HepG2 (cell line): ENCODE measurements at regions not wholly inside any gene's neighbourhood (a gene's known extent, or its start where the extent isn't known, plus 50 kb on each side); places are given as distances from the start of the nearest gene placed in this dataset.

ENCODE experiments used
- ATAC-seq: fragments of 200-7000 bp; cut with Tn5 transposase; 3 replicates; pipeline ENCODE4 v1.9.1; 2020; ENCODE audit warnings: mild to moderate bottlenecking, moderate library complexity
- BruUV-seq: library from RNA; stranded (reverse); fragments of 400-500 nt; replicated peaks from 2 replicates; lab custom pipeline; 2021; lab: Mats Ljungman, UMichigan
- CTCF ChIA-PET: fragments of 300-600 bp; formaldehyde crosslinking; extraction: SDS; loops from one replicate; lab custom pipeline; 2021; ENCODE audit warnings: low total read pairs, inconsistent platforms, low intra/inter-chr PET ratio; lab: Yijun Ruan, JAX
- POLR2A ChIA-PET: fragments of 350-600 bp; sonication (Branson Sonifier 250); formaldehyde crosslinking; loops from one replicate; lab custom pipeline; 2020; ENCODE audit warnings: antibody characterized with exemption, inconsistent platforms; lab: Yijun Ruan, JAX
- DNase-seq: peaks from one replicate; pipeline ENCODE4 v3.0.0-alpha.2; 2015; ENCODE audit warnings: low spot score
- FAIRE-seq: peaks from 3 replicates; lab custom pipeline; 2011; peaks lifted over from hg19 to GRCh38; lab: Jason Lieb, UNC
- H2AFZ ChIP-seq: one replicate; pipeline ENCODE4 v1.6.1; 2011; ENCODE audit warnings: low read length, inconsistent platforms
- H3K27ac ChIP-seq: fragments of 300-600 bp; 3 replicates; pipeline ENCODE4 v1.8.0; 2011; ENCODE audit warnings: mixed run types, mild to moderate bottlenecking, mixed read lengths, low read length, inconsistent platforms; ENCODE audit not compliant: insufficient read depth; ENCODE audit errors: extremely low read length
- H3K27me3 ChIP-seq, 2 experiments: fragments of 200-600 bp in 1 of 2; 2 replicates in 1 of 2; 3 replicates in 1 of 2; pipeline versions ENCODE4 v1.6.0 to v1.8.0; 2011; ENCODE audit warnings: low read length in 2 of 2, mild to moderate bottlenecking in 2 of 2, moderate library complexity in 2 of 2, inconsistent platforms in 1 of 2; ENCODE audit not compliant: insufficient read depth in 2 of 2, control insufficient read depth in 1 of 2
- H3K36me3 ChIP-seq, 2 experiments: fragments of 200-600 bp in 1 of 2; replicated peaks in 1 of 2; 2 replicates in 1 of 2; 3 replicates in 1 of 2; pipeline versions ENCODE4 v1.5.1 to v1.8.0; 2011; ENCODE audit warnings: low read length in 2 of 2, inconsistent platforms in 1 of 2; ENCODE audit not compliant: insufficient read depth in 2 of 2, control insufficient read depth in 1 of 2
- H3K4me1 ChIP-seq: 2 replicates; pipeline ENCODE4 v1.5.1; 2012; ENCODE audit warnings: low read length, inconsistent platforms; ENCODE audit not compliant: insufficient read depth
- H3K4me2 ChIP-seq: 2 replicates; pipeline ENCODE4 v1.6.0; 2011; ENCODE audit warnings: low read depth, low read length, inconsistent platforms
- H3K4me3 ChIP-seq, 3 experiments: fragments of 200-600 bp in 1 of 3; sonication (generic), shearing (Covaris generic) in 1 of 3; replicated peaks in 1 of 3; 2 replicates each; pipeline ENCODE4 v1.5.1; 2011 to 2016; ENCODE audit warnings: low read length in 3 of 3, inconsistent platforms in 2 of 3, low read depth in 2 of 3, mild to moderate bottlenecking in 2 of 3, control low read depth in 1 of 3, mixed read lengths in 1 of 3; ENCODE audit not compliant: insufficient read depth in 1 of 3
- H3K79me2 ChIP-seq: one replicate; pipeline ENCODE4 v1.6.1; 2011; ENCODE audit warnings: low read length, inconsistent platforms; ENCODE audit not compliant: insufficient read depth
- H3K9ac ChIP-seq: 2 replicates; pipeline ENCODE4 v1.6.0; 2011; ENCODE audit warnings: mild to moderate bottlenecking, low read depth, low read length, inconsistent platforms; ENCODE audit not compliant: insufficient read depth
- H3K9me3 ChIP-seq: 2 replicates; pipeline ENCODE4 v1.5.1; 2012; ENCODE audit warnings: mild to moderate bottlenecking, low read length
- H4K20me1 ChIP-seq: 2 replicates; pipeline ENCODE4 v1.6.0; 2011; ENCODE audit warnings: inconsistent platforms, mild to moderate bottlenecking, low read length, moderate library complexity; ENCODE audit not compliant: insufficient read depth
- BCL6 ChIP-seq: IDR thresholded peaks from 2 replicates; pipeline ENCODE4 v1.6.1; 2016; ENCODE audit warnings: missing genetic modification reagents, missing compliant biosample characterization
- NAIF1 ChIP-seq: sonication (generic); formaldehyde crosslinking; IDR thresholded peaks from 2 replicates; pipeline ENCODE4 v1.5.0; 2020; ENCODE audit warnings: mild to moderate bottlenecking, missing genetic modification reagents, borderline replicate concordance
- TEF ChIP-seq: sonication (generic); formaldehyde crosslinking; IDR thresholded peaks from 2 replicates; pipeline ENCODE4 v1.5.0; 2020; ENCODE audit warnings: missing genetic modification reagents
- XBP1 ChIP-seq: sonication (generic); formaldehyde crosslinking; IDR thresholded peaks from 2 replicates; pipeline ENCODE4 v1.5.0; 2020; ENCODE audit warnings: missing genetic modification reagents
- ZBTB1 ChIP-seq: sonication (generic); formaldehyde crosslinking; IDR thresholded peaks from 2 replicates; pipeline ENCODE4 v1.4.0; 2020; ENCODE audit warnings: missing genetic modification reagents, borderline replicate concordance
- ZBTB21 ChIP-seq: sonication (generic); formaldehyde crosslinking; IDR thresholded peaks from 2 replicates; pipeline ENCODE4 v1.4.0; 2020; ENCODE audit warnings: missing genetic modification reagents
- ZFY ChIP-seq: sonication (generic); formaldehyde crosslinking; IDR thresholded peaks from 2 replicates; pipeline ENCODE4 v1.4.0; 2020; ENCODE audit warnings: missing genetic modification reagents
- ZGPAT ChIP-seq: IDR thresholded peaks from 2 replicates; pipeline ENCODE4 v1.6.1; 2016; ENCODE audit warnings: mild to moderate bottlenecking
- ZNF367 ChIP-seq: sonication (generic); formaldehyde crosslinking; IDR thresholded peaks from 2 replicates; pipeline ENCODE4 v1.4.0; 2020; ENCODE audit warnings: missing genetic modification reagents, borderline replicate concordance
- ZNF800 ChIP-seq: sonication (generic); formaldehyde crosslinking; IDR thresholded peaks from 2 replicates; pipeline ENCODE4 v1.4.0; 2020; ENCODE audit warnings: missing genetic modification reagents
- WGBS: methylation state at CpG from one replicate; pipeline ENCODE4 v1.1.6; 2017; ENCODE audit warnings: low lambda C conversion rate; 5-methylcytosine and 5-hydroxymethylcytosine counted together
- in situ Hi-C: cut with HindIII; loops from 2 replicates; pipeline ENCODE4 v1.10.0; 2017; ENCODE audit warnings: low pct_unique_long_range_greater_than_20kb; ENCODE audit not compliant: extremely low pct_ligation_motif_present
- intact Hi-C: fragments of 100-400 bp; cut with micrococcal nuclease; formaldehyde crosslinking; loops from one replicate; pipeline ENCODE4 v1.10.0; 2022; ENCODE audit not compliant: unreplicated experiment
- TF ChIP-seq, protein P1 (sequence below): sonication (generic); formaldehyde crosslinking; IDR thresholded peaks from 2 replicates; pipeline ENCODE4 v1.8.0; 2022; ENCODE audit warnings: mild to moderate bottlenecking, missing genetic modification reagents, moderate library complexity
- TF ChIP-seq, protein P2 (sequence below): sonication (generic); formaldehyde crosslinking; IDR thresholded peaks from 2 replicates; pipeline ENCODE4 v1.5.0; 2020; ENCODE audit warnings: missing genetic modification reagents
- TF ChIP-seq, protein P3 (sequence below): sonication (generic); formaldehyde crosslinking; IDR thresholded peaks from 2 replicates; pipeline ENCODE4 v1.4.0; 2020; ENCODE audit warnings: missing genetic modification reagents, mild to moderate bottlenecking, borderline replicate concordance

- no peak for TF ChIP-seq ZFY (CRISPR knock-in tag)
- TF ChIP-seq, protein P1, sequence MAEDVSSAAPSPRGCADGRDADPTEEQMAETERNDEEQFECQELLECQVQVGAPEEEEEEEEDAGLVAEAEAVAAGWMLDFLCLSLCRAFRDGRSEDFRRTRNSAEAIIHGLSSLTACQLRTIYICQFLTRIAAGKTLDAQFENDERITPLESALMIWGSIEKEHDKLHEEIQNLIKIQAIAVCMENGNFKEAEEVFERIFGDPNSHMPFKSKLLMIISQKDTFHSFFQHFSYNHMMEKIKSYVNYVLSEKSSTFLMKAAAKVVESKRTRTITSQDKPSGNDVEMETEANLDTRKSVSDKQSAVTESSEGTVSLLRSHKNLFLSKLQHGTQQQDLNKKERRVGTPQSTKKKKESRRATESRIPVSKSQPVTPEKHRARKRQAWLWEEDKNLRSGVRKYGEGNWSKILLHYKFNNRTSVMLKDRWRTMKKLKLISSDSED (CRISPR knock-in tag) = no peak
- TF ChIP-seq ZNF800 (CRISPR knock-in tag) = no peak
These were observed 228.4 kb upstream of the MMADHC start (continued) for GRCh38 chr2:149815941-149816340.

DNA sequence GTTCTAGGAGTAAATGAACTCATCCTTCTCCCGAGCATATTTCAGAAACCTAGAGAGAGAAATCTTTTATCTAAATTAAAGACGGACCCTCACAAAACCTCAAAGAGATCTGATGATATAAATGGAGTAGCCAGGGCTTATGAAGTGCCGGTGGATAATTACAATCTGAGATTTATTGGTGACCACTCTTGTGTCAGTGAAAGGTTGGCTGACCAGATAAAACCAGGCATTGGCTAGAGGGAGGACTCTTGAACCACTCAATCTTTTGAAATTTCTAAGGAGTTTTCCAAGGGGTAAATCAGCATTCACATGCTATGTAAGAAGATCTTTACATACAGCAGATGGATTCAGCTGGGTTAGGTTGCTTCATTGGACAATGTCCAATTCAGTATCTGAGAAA lies 227.3 kb upstream of the MMADHC start:
- Histone ChIP-seq H3K27ac (no peak overlapping the region), H3K36me3 (no peaks in the 10 kb centered on the region), H3K79me2 (no peaks in the 10 kb centered on the region), H4K20me1 (no peaks in the 10 kb centered on the region), H3K4me1 (no peaks in the 10 kb centered on the region), H3K9ac (no peak overlapping the region), H3K4me3 (no peak overlapping the region), H3K4me2 (no peak overlapping the region), H3K9me3 (peaks cover 15% of the 10 kb centered on the region; the same call in 1 of the 2 replicates), H2AFZ (no peak overlapping the region), H3K27me3 (no peaks in the 10 kb centered on the region)
- FAIRE-seq (no peak), ATAC-seq (no peak), DNase-seq (no peak)
- intact Hi-C loops (no loop called here), in situ Hi-C loops (no loop called here)
- CTCF ChIA-PET = no interaction called here
- no TSS peak for BruUV-seq
- POLR2A ChIA-PET = no interaction called here
- no peak for TF ChIP-seq ZBTB1
- no peak for TF ChIP-seq XBP1 (CRISPR knock-in tag)
- TF ChIP-seq NAIF1 (CRISPR knock-in tag) = no peak
- TF ChIP-seq, protein P2, sequence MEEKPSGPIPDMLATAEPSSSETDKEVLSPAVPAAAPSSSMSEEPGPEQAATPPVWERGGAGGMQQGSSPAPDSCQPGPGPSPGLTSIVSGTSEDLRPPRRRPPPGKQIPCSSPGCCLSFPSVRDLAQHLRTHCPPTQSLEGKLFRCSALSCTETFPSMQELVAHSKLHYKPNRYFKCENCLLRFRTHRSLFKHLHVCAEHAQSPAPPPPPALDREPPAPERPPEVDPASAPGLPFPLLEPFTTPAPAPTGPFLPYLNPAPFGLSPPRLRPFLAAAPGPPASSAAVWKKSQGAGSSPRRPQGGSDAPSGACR (CRISPR knock-in tag) = no peak
- TF ChIP-seq, protein P3, sequence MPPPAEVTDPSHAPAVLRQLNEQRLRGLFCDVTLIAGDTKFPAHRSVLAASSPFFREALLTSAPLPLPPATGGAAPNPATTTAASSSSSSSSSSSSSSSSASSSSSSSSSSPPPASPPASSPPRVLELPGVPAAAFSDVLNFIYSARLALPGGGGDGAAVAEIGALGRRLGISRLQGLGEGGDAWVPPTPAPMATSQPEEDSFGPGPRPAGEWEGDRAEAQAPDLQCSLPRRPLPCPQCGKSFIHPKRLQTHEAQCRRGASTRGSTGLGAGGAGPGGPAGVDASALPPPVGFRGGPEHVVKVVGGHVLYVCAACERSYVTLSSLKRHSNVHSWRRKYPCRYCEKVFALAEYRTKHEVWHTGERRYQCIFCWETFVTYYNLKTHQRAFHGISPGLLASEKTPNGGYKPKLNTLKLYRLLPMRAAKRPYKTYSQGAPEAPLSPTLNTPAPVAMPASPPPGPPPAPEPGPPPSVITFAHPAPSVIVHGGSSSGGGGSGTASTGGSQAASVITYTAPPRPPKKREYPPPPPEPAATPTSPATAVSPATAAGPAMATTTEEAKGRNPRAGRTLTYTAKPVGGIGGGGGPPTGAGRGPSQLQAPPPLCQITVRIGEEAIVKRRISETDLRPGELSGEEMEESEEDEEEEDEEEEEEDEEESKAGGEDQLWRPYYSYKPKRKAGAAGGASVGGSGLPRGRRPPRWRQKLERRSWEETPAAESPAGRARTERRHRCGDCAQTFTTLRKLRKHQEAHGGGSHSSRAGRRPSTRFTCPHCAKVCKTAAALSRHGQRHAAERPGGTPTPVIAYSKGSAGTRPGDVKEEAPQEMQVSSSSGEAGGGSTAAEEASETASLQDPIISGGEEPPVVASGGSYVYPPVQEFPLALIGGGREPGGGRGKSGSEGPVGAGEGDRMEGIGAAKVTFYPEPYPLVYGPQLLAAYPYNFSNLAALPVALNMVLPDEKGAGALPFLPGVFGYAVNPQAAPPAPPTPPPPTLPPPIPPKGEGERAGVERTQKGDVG (CRISPR knock-in tag) = no peak
- no peak for TF ChIP-seq TEF
- TF ChIP-seq BCL6 (CRISPR knock-in tag) = no peak
- no peak for TF ChIP-seq ZGPAT (CRISPR knock-in tag)
- no peak for TF ChIP-seq ZBTB21 (CRISPR knock-in tag)
- TF ChIP-seq ZNF367 = no peak
- 27% methylated on average over 3 of the region's 3 CpGs for WGBS
